Progenitor cell of endocrine pancreas (in vitro differentiated cells): ENCODE measurements at regions not wholly inside any gene's neighbourhood (a gene's known extent, or its start where the extent isn't known, plus 50 kb on each side); places are given as distances from the start of the nearest gene placed in this dataset.

Source experiments
- DNase-seq: peaks from one replicate; pipeline ENCODE4 v3.0.0; 2021; ENCODE audit warnings: low spot score; ENCODE audit not compliant: unreplicated experiment
- H3K27ac Mint-ChIP-seq: 2 replicates; pipeline ENCODE4 v1.8.0; 2021; ENCODE audit warnings: mild to moderate bottlenecking, moderate library complexity, mixed read lengths
- H3K27me3 Mint-ChIP-seq: 2 replicates; pipeline ENCODE4 v1.8.0; 2021; ENCODE audit warnings: mixed read lengths
- H3K36me3 Mint-ChIP-seq: 2 replicates; pipeline ENCODE4 v1.8.0; 2022; ENCODE audit warnings: mixed read lengths; ENCODE audit not compliant: insufficient read depth
- H3K4me1 Mint-ChIP-seq: 2 replicates; pipeline ENCODE4 v1.8.0; 2021; ENCODE audit warnings: low read depth, mixed read lengths
- H3K4me3 Mint-ChIP-seq: 2 replicates; pipeline ENCODE4 v1.8.0; 2021; ENCODE audit warnings: low read depth, mild to moderate bottlenecking, moderate library complexity, mixed read lengths
- H3K9me3 Mint-ChIP-seq: 2 replicates; pipeline ENCODE4 v1.8.0; 2021; ENCODE audit warnings: low read depth, mixed read lengths
- CTCF ChIP-seq: fragments of 200-600 bp; sonication (generic); IDR thresholded peaks from one replicate; pipeline ENCODE4 v1.5.0; 2021; ENCODE audit warnings: antibody characterized with exemption, mild to moderate bottlenecking; ENCODE audit not compliant: unreplicated experiment

GRCh38 chr5:155088811-155089210 is 75.3 kb downstream of the KIF4B start:
- H3K4me3 Mint-ChIP-seq = no peak overlapping the region
- no peaks in the 10 kb centered on the region for H3K36me3 Mint-ChIP-seq
- no peak for DNase-seq
- no peak overlapping the region for H3K27ac Mint-ChIP-seq
- TF ChIP-seq CTCF = no peak
- H3K27me3 Mint-ChIP-seq = no peaks in the 10 kb centered on the region
- no peaks in the 10 kb centered on the region for H3K4me1 Mint-ChIP-seq
- H3K9me3 Mint-ChIP-seq = no peaks in the 10 kb centered on the region

- no peak overlapping the region for H3K4me3 Mint-ChIP-seq
- no peak for DNase-seq
- H3K4me1 Mint-ChIP-seq = no peaks in the 10 kb centered on the region
- H3K27ac Mint-ChIP-seq = no peak overlapping the region
- H3K27me3 Mint-ChIP-seq = no peaks in the 10 kb centered on the region
- H3K9me3 Mint-ChIP-seq = no peaks in the 10 kb centered on the region
- no peaks in the 10 kb centered on the region for H3K36me3 Mint-ChIP-seq
- TF ChIP-seq CTCF = no peak
These were observed 76.1 kb downstream of the KIF4B start for GRCh38 chr5:155089643-155090042.

GRCh38 chr5:155091063-155091648 is 77.6 kb downstream of the KIF4B start:
- DNase-seq = no peak
- H3K27ac Mint-ChIP-seq = no peak overlapping the region
- H3K9me3 Mint-ChIP-seq = no peaks in the 10 kb centered on the region
- no peaks in the 10 kb centered on the region for H3K4me1 Mint-ChIP-seq
- TF ChIP-seq CTCF = no peak
- no peaks in the 10 kb centered on the region for H3K36me3 Mint-ChIP-seq
- H3K27me3 Mint-ChIP-seq = no peaks in the 10 kb centered on the region
- no peak overlapping the region for H3K4me3 Mint-ChIP-seq

- Mint-ChIP-seq H3K27ac (no peak overlapping the region), H3K4me3 (no peak overlapping the region)
- no peak for TF ChIP-seq CTCF
These were observed 78.5 kb downstream of the KIF4B start for GRCh38 chr5:155091768-155092717.

GRCh38 chr5:155094455-155094854 is 80.9 kb downstream of the KIF4B start:
- Mint-ChIP-seq H3K27me3 (peaks cover 4% of the 10 kb centered on the region), H3K9me3 (no peaks in the 10 kb centered on the region), H3K36me3 (no peaks in the 10 kb centered on the region), H3K4me3 (no peak overlapping the region), H3K27ac (no peak overlapping the region), H3K4me1 (peaks cover 1% of the 10 kb centered on the region)
- TF ChIP-seq CTCF = no peak
- DNase-seq = no peak

More at GRCh38 chr5:155091768-155092717, 78.5 kb downstream of the KIF4B start:
- Mint-ChIP-seq H3K4me1 (no peaks in the 10 kb centered on the region), H3K9me3 (no peaks in the 10 kb centered on the region), H3K36me3 (no peaks in the 10 kb centered on the region), H3K27me3 (no peaks in the 10 kb centered on the region)
- no peak for DNase-seq
